ENCODE measurements at regions not wholly inside any gene's neighbourhood (a gene's known extent, or its start where the extent isn't known, plus 50 kb on each side); places are given as distances from the start of the nearest gene placed in this dataset.
"Not testable (repeated sequence)": the region's sequence is repeated elsewhere in the genome, so short reads cannot be mapped to it uniquely, and the experiment has no call there.

DNA sequence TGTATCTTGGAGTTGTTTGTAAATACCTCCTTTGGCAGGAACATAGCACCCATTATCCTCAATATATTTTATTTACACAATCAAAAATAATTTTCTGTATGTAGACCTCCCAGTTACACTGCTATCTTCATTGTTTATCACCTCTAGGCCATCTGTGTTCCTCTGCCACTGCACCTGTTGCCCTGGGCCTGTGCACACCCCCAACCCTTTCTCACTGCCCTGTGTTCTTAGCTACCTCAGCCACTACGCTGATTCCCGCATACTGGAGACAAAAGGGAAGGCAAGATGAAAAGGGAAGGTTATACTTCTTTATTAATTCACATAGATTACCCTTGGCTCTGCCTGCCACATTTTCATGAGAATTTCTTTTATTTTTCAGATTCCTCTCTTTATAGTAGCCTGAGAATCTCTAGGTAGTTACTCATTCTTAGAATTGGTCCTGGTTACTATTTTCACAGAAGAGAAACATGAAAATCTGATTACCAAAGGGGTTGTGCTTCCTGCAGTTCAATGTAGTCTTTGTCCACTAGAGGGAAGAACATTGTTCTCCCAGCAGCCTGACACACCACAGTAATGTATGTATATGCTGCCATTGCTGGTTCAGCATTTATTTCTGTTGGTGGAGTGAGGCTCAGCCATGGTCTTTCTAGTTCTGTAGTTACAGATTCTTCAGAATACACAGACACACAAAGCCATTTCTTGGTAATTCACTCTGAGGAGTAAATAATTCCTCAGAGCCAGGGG is 1947.5 kb downstream of the KHDRBS2 start:
- H3K4me1 ChIP-seq (ENCODE audit: insufficient read depth, low read length); BruUV-seq (replicated peaks); FAIRE-seq; ATAC-seq; H3K4me3 ChIP-seq (replicated peaks in 1 of 3; ENCODE audit: insufficient read depth in 1 of 3, low read depth in 2 of 3, low read length in 3 of 3); H3K36me3 ChIP-seq (replicated peaks in 1 of 2; ENCODE audit: control insufficient read depth in 1 of 2, insufficient read depth in 2 of 2, low read length in 2 of 2); H3K4me2 ChIP-seq (ENCODE audit: low read depth, low read length); H3K27ac ChIP-seq (ENCODE audit: extremely low read length, insufficient read depth, low read length); H3K79me2 ChIP-seq (ENCODE audit: insufficient read depth, low read length); in situ Hi-C loops (cut with HindIII; ENCODE audit: extremely low pct_ligation_motif_present, low pct_unique_long_range_greater_than_20kb); DNase-seq (ENCODE audit: low spot score); H4K20me1 ChIP-seq (ENCODE audit: insufficient read depth, low read length); H3K27me3 ChIP-seq (ENCODE audit: control insufficient read depth in 1 of 2, insufficient read depth in 2 of 2, low read length in 2 of 2); H2AFZ ChIP-seq (ENCODE audit: low read length); H3K9ac ChIP-seq (ENCODE audit: insufficient read depth, low read depth, low read length); POLR2A ChIA-PET; CTCF ChIA-PET (ENCODE audit: low intra/inter-chr PET ratio, low total read pairs); intact Hi-C loops (cut with micrococcal nuclease; ENCODE audit: unreplicated experiment): not testable (repeated sequence)
- H3K9me3 ChIP-seq (ENCODE audit: low read length): peaks cover 58% of the 10 kb centered on the region
- WGBS (ENCODE audit: low lambda C conversion rate): 72% methylated on average over 2 of the region's 2 CpGs

DNA sequence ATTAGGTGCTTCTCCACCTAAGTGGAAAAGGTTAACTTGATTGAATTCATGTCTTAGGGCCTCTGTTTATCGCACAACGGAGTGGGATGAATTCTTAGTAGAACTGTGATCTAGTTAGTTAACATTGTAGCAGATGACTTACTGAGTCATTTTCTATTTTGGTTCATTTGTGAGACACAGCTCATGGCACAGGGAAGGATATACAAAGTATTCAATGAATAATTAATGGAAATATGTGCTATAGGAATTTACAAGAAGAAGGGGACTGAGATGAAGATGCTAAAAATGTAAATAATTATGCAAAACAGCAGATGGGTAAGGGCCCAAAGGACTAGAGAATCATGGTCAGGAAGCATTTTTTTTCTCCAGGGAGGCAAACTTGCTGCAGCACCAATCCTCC is 1950.9 kb downstream of the KHDRBS2 start:
- FAIRE-seq: not testable (repeated sequence)

DNA sequence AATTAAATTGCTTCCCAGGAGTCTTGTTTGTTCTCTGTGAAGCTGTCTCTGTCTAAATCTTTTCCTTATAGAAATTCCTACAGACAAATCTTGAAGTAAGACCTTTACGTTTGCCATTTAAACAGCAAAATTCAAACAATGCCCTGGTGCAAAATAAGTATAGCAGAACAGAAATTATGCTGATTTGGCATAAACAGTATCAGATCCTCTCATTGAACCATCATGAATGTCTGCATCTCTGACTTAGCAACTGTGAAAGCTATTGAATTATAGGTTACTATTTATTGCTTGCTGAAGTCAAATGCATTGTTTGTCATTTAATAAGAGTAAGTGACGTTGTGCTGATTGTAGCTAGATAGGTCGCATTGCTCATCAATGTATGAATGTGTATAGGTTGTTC is 1952.3 kb downstream of the KHDRBS2 start:
- POLR2A ChIA-PET; CTCF ChIA-PET (ENCODE audit: low intra/inter-chr PET ratio, low total read pairs); H3K36me3 ChIP-seq (replicated peaks in 1 of 2; ENCODE audit: control insufficient read depth in 1 of 2, insufficient read depth in 2 of 2, low read length in 2 of 2); H3K9ac ChIP-seq (ENCODE audit: insufficient read depth, low read depth, low read length); in situ Hi-C loops (cut with HindIII; ENCODE audit: extremely low pct_ligation_motif_present, low pct_unique_long_range_greater_than_20kb); H3K27ac ChIP-seq (ENCODE audit: extremely low read length, insufficient read depth, low read length); H4K20me1 ChIP-seq (ENCODE audit: insufficient read depth, low read length); DNase-seq (ENCODE audit: low spot score); intact Hi-C loops (cut with micrococcal nuclease; ENCODE audit: unreplicated experiment); H3K4me1 ChIP-seq (ENCODE audit: insufficient read depth, low read length); H3K4me2 ChIP-seq (ENCODE audit: low read depth, low read length); FAIRE-seq; H3K27me3 ChIP-seq (ENCODE audit: control insufficient read depth in 1 of 2, insufficient read depth in 2 of 2, low read length in 2 of 2); H2AFZ ChIP-seq (ENCODE audit: low read length); H3K79me2 ChIP-seq (ENCODE audit: insufficient read depth, low read length); BruUV-seq (replicated peaks); H3K4me3 ChIP-seq (replicated peaks in 1 of 3; ENCODE audit: insufficient read depth in 1 of 3, low read depth in 2 of 3, low read length in 3 of 3); ATAC-seq: not testable (repeated sequence)
- H3K9me3 ChIP-seq (ENCODE audit: low read length): peaks cover 58% of the 10 kb centered on the region
- WGBS (ENCODE audit: low lambda C conversion rate): 2% methylated on average over 3 of the region's 3 CpGs
- peak; percentile 78 to 88 for TF ChIP-seq MAFK (conservative IDR thresholded peaks at IDR 0.05 in 1 of 2, IDR thresholded peaks at IDR 0.05 in 1 of 2; ENCODE audit: low read length in 2 of 2)
- TF ChIP-seq MAFF (IDR thresholded peaks at IDR 0.05; ENCODE audit: low read depth, low read length): peak; percentile 88

More for the DNA sequence above, 1950.9 kb downstream of the KHDRBS2 start:
- WGBS (ENCODE audit: low lambda C conversion rate): 22% methylated on average over 2 of the region's 2 CpGs
- H3K9ac ChIP-seq (ENCODE audit: insufficient read depth, low read depth, low read length); H4K20me1 ChIP-seq (ENCODE audit: insufficient read depth, low read length); H3K27me3 ChIP-seq (ENCODE audit: control insufficient read depth in 1 of 2, insufficient read depth in 2 of 2, low read length in 2 of 2); POLR2A ChIA-PET; in situ Hi-C loops (cut with HindIII; ENCODE audit: extremely low pct_ligation_motif_present, low pct_unique_long_range_greater_than_20kb); ATAC-seq; H3K79me2 ChIP-seq (ENCODE audit: insufficient read depth, low read length); BruUV-seq (replicated peaks); H3K4me3 ChIP-seq (replicated peaks in 1 of 3; ENCODE audit: insufficient read depth in 1 of 3, low read depth in 2 of 3, low read length in 3 of 3); intact Hi-C loops (cut with micrococcal nuclease; ENCODE audit: unreplicated experiment); H3K36me3 ChIP-seq (replicated peaks in 1 of 2; ENCODE audit: control insufficient read depth in 1 of 2, insufficient read depth in 2 of 2, low read length in 2 of 2); H2AFZ ChIP-seq (ENCODE audit: low read length); CTCF ChIA-PET (ENCODE audit: low intra/inter-chr PET ratio, low total read pairs); DNase-seq (ENCODE audit: low spot score); H3K4me2 ChIP-seq (ENCODE audit: low read depth, low read length); H3K27ac ChIP-seq (ENCODE audit: extremely low read length, insufficient read depth, low read length); H3K4me1 ChIP-seq (ENCODE audit: insufficient read depth, low read length): not testable (repeated sequence)
- peaks cover 58% of the 10 kb centered on the region for H3K9me3 ChIP-seq (ENCODE audit: low read length)

DNA sequence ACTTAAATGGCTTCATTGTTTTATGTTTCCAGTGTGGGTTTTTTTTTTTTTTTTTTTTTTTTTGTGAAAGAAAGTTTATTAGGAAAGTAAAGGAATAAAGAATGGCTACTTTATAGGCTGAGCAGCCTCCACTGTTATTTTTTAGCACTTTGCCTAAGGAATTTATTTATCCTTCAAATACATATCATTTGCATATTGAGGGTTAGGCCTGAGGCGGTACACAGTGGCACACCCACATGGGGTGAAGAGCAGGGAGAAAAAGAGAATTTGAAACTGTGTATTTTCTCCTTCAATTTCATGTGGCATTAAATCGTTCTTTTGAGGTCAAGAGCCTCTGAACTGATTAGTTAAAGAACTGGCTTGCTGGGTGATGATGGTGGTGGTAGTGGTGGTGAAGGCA is 1977.1 kb downstream of the KHDRBS2 start:
- H3K4me3 ChIP-seq (replicated peaks in 1 of 3; ENCODE audit: insufficient read depth in 1 of 3, low read depth in 2 of 3, low read length in 3 of 3); intact Hi-C loops (cut with micrococcal nuclease; ENCODE audit: unreplicated experiment); ATAC-seq; FAIRE-seq; in situ Hi-C loops (cut with HindIII; ENCODE audit: extremely low pct_ligation_motif_present, low pct_unique_long_range_greater_than_20kb); H3K27me3 ChIP-seq (ENCODE audit: control insufficient read depth in 1 of 2, insufficient read depth in 2 of 2, low read length in 2 of 2); DNase-seq (ENCODE audit: low spot score); H3K4me1 ChIP-seq (ENCODE audit: insufficient read depth, low read length); H2AFZ ChIP-seq (ENCODE audit: low read length); H3K27ac ChIP-seq (ENCODE audit: extremely low read length, insufficient read depth, low read length); H3K79me2 ChIP-seq (ENCODE audit: insufficient read depth, low read length); H3K36me3 ChIP-seq (replicated peaks in 1 of 2; ENCODE audit: control insufficient read depth in 1 of 2, insufficient read depth in 2 of 2, low read length in 2 of 2); BruUV-seq (replicated peaks); H4K20me1 ChIP-seq (ENCODE audit: insufficient read depth, low read length); H3K9ac ChIP-seq (ENCODE audit: insufficient read depth, low read depth, low read length); H3K4me2 ChIP-seq (ENCODE audit: low read depth, low read length); POLR2A ChIA-PET; CTCF ChIA-PET (ENCODE audit: low intra/inter-chr PET ratio, low total read pairs): not testable (repeated sequence)
- WGBS (ENCODE audit: low lambda C conversion rate): 4% methylated on average over 2 of the region's 2 CpGs
- H3K9me3 ChIP-seq (ENCODE audit: low read length): peaks cover 14% of the 10 kb centered on the region
